NCI-H1048 (cell line): ENCODE measurements at regions not wholly inside any gene's neighbourhood (a gene's known extent, or its start where the extent isn't known, plus 50 kb on each side); places are given as distances from the start of the nearest gene placed in this dataset.

ENCODE experiments used
- DNase-seq: peaks from one replicate; lab custom pipeline; 2025; lab: John Stamatoyannopoulos, UW

DNA sequence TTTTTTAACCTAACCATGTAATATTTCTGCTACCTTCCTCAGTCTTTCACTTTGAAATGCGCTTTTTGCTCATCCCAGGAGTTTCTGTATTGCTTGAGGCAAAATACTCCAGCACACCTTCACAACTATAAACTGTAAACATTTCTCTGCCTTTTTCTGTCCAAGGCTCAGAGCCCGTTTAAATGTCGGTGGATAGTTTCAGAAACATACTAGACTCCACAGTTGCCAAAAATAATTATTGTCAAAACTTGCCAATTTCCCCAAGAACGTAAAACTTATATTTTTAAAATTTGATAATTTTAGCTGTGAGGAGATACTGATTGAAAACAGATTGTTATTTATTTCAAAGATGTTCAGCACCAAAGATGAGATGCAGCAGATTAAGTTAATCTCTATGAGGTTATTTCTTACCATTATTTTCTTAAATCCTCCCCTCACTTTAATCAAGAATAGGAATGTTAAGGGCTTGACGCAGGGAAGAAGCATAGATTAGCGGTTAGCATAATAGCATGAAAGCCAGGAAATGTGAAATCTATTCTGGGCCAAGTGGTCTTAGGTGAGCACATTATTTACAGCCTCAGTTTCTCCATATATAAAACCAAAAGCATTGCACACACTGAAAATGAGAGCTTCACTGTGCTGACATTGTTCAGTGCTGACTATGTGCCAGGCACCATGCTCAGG lies 91.5 kb upstream of the ESRRG start:
- no peak for DNase-seq

DNA sequence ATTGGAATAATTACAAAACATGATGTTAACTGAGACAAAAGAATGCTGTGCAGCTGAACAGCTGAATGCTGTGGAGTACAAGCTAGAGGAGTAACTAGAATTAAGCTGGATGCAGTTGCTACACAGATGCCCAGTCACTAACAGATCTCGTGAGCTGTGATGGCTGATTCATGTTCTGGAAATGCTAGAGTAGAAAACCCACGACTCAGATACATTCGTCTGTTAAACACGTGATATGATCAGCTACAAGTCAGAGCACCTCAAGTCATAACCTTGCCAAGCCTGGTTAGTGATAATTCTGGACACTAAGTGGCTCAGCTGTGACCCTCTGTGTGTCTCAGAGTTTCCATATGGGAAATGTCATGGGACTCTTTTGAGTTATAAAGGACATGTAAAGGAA lies 89.7 kb upstream of the ESRRG start:
- no peak for DNase-seq

DNA sequence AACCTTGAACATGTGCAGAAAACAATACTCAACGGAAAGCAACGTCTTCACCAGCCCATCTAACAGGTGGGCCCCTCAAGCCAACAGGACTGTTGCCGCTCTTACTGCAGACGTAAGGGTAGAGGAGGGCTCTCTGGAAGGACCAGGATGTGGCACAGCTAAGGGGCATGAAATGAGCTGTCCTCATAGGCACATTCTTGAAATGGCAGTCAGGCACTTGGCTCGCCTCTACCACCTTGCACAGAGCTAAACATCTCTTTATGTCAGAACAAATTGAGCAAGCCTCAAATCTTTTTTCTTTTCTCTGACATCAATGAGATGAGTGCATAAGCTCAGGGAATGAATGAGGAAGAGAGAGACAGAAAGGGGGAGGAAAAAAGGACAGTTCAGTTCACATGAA lies 86.4 kb upstream of the ESRRG start:
- DNase-seq: no peak

DNA sequence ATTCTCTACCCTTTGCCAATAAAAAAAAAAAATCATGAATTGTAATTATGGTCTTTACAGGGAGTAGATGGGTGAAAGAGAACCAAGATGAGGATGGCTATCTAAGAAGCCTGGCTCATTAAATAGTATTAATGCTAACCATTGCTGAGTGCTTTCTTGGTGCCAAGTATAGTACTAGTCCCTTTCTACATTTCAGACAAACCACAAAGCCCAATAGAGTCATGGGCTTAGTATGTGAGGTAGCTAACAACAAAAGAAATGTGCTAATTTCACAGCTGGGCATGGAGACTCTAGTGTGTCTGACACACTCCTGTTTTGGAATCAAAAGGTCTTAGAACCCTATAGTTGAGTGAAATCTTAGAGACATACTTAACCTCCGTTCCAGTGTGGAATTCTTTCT lies 84.5 kb upstream of the ESRRG start:
- DNase-seq: no peak

DNA sequence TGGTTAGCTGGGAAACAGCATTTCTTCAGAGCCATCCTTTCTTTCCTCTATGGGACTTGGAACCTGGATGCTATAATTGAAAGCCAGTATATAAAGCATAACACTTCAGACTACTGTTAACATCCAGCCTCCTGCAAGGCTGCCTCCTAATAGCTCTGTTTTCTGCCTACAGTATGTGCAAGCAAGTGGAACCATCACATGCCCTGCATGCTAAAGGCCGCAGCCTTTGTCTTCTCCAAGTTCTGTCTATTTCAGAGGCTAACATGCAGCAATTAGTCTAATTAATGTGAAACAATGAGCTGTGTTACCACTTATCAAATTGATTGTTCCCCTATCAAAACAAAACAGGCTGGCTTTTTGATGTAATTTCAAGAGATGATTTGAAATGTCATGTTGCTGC lies 82.7 kb upstream of the ESRRG start:
- no peak for DNase-seq

DNA sequence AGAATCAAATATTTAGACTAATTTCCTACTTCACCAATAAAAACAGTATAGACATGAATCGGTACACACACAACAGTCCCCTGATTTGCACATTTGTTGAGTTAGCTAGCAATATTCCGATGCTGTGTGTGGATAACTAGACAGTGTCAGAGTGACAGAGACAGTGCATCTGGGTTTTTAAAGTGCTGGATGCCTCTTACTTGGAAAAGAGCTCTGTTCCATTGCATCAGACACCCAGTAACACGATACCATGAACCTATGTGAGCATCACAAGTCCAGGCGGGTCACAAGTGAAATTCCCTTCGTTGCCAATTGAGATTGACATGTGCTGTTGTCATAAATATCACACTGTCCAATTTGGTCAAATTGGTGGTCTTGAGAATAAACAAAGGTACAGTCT lies 82.0 kb upstream of the ESRRG start:
- DNase-seq: no peak

DNA sequence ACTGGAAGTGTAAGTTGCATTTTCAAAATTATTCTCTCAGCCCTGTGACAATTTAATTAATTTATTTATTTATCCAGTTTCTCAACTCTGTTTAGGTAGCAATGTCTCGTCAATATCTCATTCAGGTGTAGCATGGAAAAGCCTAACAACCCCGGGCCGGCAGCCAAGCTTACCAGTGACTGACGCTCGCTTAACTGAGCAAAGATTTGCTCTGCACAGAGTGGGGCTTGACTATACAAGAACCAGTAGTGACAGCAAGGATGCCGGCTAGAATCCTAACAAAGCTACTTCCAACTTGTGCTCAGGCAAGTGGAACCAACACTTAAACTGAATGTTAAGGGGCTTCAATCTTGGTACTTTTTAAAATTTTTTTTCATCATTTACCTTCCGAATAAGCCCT lies 80.9 kb upstream of the ESRRG start:
- no peak for DNase-seq

DNA sequence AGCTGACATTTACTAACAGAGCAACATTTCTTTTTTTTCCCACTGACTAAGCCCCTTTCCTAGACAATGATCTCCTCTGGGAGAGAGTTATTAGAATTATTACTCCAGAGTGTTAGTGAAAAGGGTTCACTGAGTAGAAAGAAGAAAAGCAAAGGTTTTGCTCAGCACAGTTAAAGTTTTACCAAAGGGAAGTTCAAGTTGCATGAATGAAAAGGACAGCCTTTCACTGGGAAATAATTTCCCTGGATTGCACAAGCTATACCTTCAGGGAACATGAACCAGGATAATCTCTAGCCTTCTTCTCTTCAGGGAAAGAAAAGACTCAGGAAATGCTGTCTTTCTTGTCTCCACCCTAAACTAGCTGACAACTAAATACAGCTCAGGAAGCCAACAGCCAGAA lies 71.4 kb upstream of the ESRRG start:
- no peak for DNase-seq

DNA sequence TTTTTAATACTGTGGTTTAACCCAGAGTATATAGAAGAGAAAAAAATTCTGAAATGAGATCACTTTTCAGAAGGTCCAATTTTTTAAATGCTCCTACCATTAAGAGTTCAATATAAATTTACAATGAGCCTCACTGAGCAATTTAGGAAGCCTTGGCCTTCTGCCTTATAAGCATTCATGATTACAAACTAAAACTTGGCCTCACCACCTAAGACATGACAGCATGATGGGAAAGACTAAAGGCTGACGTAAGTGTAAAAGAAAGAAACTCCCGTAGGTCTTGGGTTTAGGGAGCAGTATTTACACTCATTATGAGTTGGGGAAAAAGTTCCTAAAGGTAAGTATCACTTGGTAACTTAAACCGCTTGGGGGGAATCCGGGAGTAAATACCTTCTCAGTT lies 70.7 kb upstream of the ESRRG start:
- no peak for DNase-seq

DNA sequence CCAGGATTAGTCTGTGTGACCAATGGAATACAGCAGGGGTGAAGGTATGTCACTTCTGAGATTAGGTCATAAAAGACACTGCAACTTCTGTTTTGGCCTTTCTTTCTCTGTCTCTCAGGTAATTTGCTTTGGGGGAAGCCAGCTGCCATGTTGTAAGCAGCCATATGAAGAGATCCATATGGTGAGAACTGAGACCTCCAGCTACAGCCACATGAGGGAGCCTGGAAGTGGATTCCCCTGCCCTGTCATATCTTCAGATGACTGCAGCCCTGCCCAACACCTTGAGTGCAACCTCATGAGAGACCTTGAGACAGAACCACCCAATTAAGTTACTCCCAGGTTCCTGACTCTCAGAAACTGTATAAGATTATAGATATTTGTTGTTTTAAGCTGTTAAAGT lies 70.1 kb upstream of the ESRRG start:
- no peak for DNase-seq

DNA sequence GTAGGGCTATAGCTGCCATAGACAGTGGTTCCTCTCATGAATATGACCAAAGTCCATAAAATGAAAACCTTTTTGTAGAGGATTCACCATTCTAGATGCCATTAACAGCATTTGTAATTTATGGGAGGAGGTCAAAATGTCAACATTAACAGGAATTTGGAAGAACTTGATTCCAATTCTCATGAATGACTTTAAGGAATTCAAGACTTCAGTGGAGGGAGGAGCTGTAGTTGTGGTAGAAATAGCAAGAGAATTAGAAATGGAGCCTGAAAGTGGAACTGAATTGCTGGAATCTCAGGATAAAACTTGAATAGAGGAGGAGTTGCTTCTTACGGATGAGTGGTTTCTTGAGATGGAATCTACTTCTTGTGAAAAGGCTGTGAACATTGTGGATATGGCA lies 65.4 kb upstream of the ESRRG start:
- DNase-seq: no peak

DNA sequence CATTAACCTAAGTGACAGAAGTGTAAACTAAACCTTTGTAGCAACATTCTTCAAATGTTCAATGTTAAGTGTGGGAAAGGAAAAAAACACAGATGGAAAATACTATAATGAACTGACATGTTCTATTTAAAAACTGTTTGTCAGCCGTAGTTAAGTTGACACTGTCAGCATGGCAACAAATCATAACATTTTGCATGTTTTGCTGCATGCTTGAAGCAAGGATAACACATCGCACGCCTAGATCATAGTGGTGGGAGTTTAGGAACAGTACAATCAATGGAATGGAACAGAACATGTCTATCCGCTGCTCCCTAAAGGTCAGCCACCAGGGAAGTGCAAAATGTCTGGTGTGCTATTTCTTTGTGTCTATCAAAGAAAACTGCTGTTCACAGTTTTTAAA lies 62.5 kb upstream of the ESRRG start:
- no peak for DNase-seq

DNA sequence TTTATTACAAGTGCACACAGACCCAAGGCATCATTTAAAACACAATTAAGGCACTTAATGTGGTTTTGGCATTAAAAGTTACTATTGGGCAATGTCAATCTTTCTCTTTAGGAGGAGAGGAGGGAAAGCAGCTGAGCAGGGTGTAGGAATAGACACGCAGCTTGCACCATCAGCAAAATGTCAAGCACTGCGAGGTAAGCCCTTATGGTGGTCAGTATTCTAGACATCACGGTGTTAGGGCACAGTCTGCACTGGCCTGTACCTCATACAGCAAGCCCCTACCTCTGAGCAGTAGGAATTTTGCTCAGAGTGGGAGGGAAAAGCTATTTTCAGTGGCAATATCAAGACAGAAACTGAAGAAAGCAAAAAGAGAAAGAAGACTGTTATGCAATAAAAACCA lies 62.0 kb upstream of the ESRRG start:
- DNase-seq: no peak

DNA sequence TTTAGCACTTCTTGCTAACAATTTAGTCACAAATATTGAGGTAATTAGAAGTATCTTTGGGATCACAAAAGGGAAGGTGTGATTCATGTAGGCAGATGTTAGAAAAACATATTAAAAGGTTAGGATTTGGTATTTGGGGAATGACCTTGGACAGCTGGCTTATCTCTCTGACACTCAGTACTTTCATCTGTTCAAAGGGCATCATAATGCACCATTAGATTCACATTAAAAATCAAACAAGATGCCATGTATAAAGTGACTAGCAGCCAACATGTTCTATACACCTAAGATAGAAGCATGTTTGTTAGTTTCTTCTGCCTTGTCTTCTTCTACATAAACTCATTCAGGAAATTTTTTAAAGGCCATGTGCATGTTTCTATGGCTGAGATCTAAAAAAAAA lies 56.5 kb upstream of the ESRRG start:
- no peak for DNase-seq

DNA sequence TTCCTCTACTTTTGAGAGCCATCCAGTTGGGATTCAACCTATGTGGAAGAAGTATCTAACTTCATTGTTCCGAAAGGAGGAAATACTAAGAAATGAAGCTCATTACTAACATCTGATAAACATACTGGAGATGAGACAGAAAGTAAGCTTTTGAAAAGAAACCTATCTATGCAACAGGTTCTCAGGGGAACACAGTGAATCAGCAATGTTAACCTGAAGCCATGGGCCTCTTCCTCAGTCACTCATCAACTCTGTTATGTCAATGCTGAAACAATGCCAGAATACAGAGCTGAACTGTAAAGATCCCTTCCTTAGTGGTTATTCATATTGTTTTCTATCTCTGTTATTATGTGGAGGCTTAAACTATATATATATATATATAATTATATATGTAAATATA lies 55.5 kb upstream of the ESRRG start:
- no peak for DNase-seq

DNA sequence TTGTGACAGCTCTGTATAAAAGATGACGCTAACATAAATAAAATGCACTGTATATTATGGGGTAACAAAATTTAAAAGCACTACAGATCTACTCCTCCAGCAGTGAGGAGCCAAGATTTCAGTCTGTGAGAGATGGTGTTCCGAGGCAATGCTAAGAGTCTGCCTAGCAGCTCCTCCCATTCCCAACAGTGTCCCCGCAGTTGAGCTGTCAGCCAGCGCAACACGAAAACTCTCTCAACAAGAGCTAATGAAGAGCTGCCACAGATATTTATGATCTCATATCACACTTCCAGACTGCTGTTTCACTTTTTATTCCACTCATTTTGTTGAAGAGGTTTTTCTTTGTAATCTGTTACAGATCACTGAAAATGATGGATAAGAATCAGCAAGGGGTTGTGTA lies 53.9 kb upstream of the ESRRG start:
- no peak for DNase-seq
